Spleen (tissue), 11 donors: ENCODE measurements at regions not wholly inside any gene's neighbourhood (a gene's known extent, or its start where the extent isn't known, plus 50 kb on each side); places are given as distances from the start of the nearest gene placed in this dataset.
"Not testable (repeated sequence)": the region's sequence is repeated elsewhere in the genome, so short reads cannot be mapped to it uniquely, and the experiment has no call there.

Experiments
- DNase-seq: peaks from one replicate; pipeline ENCODE4 v3.0.0-alpha.2; 2020
- H3K27ac ChIP-seq, 8 donors: fragments of 200-600 bp; sonication (generic) in 7 of 8; 1 replicate in 4 of 8; 2 replicates in 4 of 8; pipeline versions ENCODE4 v1.5.0 to v1.8.0; 2016 to 2021; ENCODE audit warnings: inconsistent platforms in 4 of 8, mild to moderate bottlenecking in 4 of 8, moderate library complexity in 1 of 8
- H3K27me3 ChIP-seq, 7 donors: fragments of 200-600 bp; sonication (generic) in 6 of 7; replicated peaks in 1 of 7; 1 replicate in 4 of 7; 2 replicates in 3 of 7; pipeline versions ENCODE4 v1.5.0 to v1.8.0; 2016 to 2021; ENCODE audit warnings: inconsistent platforms in 3 of 7, mild to moderate bottlenecking in 1 of 7
- H3K36me3 ChIP-seq, 6 donors: fragments of 200-600 bp; sonication (generic) in 5 of 6; 1 replicate in 4 of 6; 2 replicates in 2 of 6; pipeline versions ENCODE4 v1.5.0 to v1.8.0; 2016 to 2021; ENCODE audit warnings: inconsistent platforms in 2 of 6
- H3K4me1 ChIP-seq, 6 donors: fragments of 200-600 bp; sonication (generic) in 5 of 6; 1 replicate in 3 of 6; 2 replicates in 3 of 6; pipeline versions ENCODE4 v1.5.0 to v1.8.0; 2016 to 2021; ENCODE audit warnings: inconsistent platforms in 3 of 6
- H3K4me3 ChIP-seq, 8 donors: fragments of 200-600 bp; sonication (generic) in 7 of 8; 1 replicate in 4 of 8; 2 replicates in 4 of 8; pipeline versions ENCODE4 v1.5.0 to v1.8.0; 2016 to 2021; ENCODE audit warnings: inconsistent platforms in 4 of 8, mild to moderate bottlenecking in 4 of 8, moderate library complexity in 2 of 8
- H3K9me3 ChIP-seq, 8 donors: fragments of 200-600 bp; sonication (generic) in 7 of 8; 1 replicate in 4 of 8; 2 replicates in 4 of 8; pipeline versions ENCODE4 v1.5.0 to v1.8.0; 2016 to 2021; ENCODE audit warnings: inconsistent platforms in 4 of 8
- POLR2A ChIP-seq, 3 donors: fragments of 450-650 bp; IDR thresholded peaks; one replicate each; pipeline ENCODE4 v1.5.1; 2017; ENCODE audit warnings: antibody characterized with exemption in 3 of 3, mild to moderate bottlenecking in 1 of 3
- POLR2AphosphoS5 ChIP-seq, 3 donors: sonication (generic); formaldehyde crosslinking; IDR thresholded peaks; one replicate each; pipeline ENCODE4 v1.5.1; 2017; ENCODE audit warnings: antibody characterized with exemption in 3 of 3
- WGBS, 5 donors: extraction: QIAGEN DNeasy Blood & Tissue Kit in 3 of 5; methylation state at CpG; one replicate each; pipeline versions ENCODE4 v1.1.5 to v1.1.7; 2013 to 2018; 5-methylcytosine and 5-hydroxymethylcytosine counted together
- intact Hi-C: fragments of 100-400 bp; cut with DNase I; formaldehyde crosslinking; loops from one replicate; pipeline ENCODE4 v1.15.0; 2023; ENCODE audit warnings: low total_unique reads
- TF ChIP-seq, protein P1 (sequence below), 11 experiments: fragments of 200-600 bp in 7 of 11; fragments of 450-650 bp in 4 of 11; sonication (generic) in 4 of 11; IDR thresholded peaks in 8 of 11; conservative IDR thresholded peaks in 3 of 11; 1 replicate in 7 of 11; 2 replicates in 4 of 11; pipeline versions ENCODE4 v1.4.0 to v1.8.0; 2016 to 2021; ENCODE audit warnings: antibody characterized with exemption in 11 of 11, inconsistent platforms in 4 of 11, mild to moderate bottlenecking in 1 of 11
- donor health status: healthy with polysubstance abuse.
- donor health status: DM: no; HTN: no; CAD: no; lungs with moderate emphysema.
- donor health status: DM: no; HTN: no; CAD: no.
- donor health status: Bipolar disorder and iron deficiency.
- donor health status: healthy.
- donor health status: DM: no; HTN: no; CAD: no.
- donor health status: DM: yes; HTN: yes; CAD: no.

- Histone ChIP-seq H3K27me3 (no peaks in the 10 kb centered on the region), H3K27ac (no peak overlapping the region), H3K4me1 (no peaks in the 10 kb centered on the region), H3K36me3 (no peaks in the 10 kb centered on the region), H3K4me3 (no peak overlapping the region), H3K9me3 (no peaks in the 10 kb centered on the region)
- 78 to 93% (median 85%) methylated on average over 4 of the region's 4 CpGs for WGBS, 5 donors
- DNase-seq = no peak
- intact Hi-C loops = no loop called here
- TF ChIP-seq POLR2AphosphoS5 (IDR thresholded peaks at IDR 0.05) = no peak
- TF ChIP-seq, protein P1, sequence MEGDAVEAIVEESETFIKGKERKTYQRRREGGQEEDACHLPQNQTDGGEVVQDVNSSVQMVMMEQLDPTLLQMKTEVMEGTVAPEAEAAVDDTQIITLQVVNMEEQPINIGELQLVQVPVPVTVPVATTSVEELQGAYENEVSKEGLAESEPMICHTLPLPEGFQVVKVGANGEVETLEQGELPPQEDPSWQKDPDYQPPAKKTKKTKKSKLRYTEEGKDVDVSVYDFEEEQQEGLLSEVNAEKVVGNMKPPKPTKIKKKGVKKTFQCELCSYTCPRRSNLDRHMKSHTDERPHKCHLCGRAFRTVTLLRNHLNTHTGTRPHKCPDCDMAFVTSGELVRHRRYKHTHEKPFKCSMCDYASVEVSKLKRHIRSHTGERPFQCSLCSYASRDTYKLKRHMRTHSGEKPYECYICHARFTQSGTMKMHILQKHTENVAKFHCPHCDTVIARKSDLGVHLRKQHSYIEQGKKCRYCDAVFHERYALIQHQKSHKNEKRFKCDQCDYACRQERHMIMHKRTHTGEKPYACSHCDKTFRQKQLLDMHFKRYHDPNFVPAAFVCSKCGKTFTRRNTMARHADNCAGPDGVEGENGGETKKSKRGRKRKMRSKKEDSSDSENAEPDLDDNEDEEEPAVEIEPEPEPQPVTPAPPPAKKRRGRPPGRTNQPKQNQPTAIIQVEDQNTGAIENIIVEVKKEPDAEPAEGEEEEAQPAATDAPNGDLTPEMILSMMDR (IDR thresholded peaks at IDR 0.05 in 8 of 11, conservative IDR thresholded peaks at IDR 0.05 in 3 of 11) = no peak
- no peak for TF ChIP-seq POLR2A (IDR thresholded peaks at IDR 0.05)
Measured at GRCh38 chr1:199619223-199619622, 408.3 kb upstream of the NR5A2 start.

DNA sequence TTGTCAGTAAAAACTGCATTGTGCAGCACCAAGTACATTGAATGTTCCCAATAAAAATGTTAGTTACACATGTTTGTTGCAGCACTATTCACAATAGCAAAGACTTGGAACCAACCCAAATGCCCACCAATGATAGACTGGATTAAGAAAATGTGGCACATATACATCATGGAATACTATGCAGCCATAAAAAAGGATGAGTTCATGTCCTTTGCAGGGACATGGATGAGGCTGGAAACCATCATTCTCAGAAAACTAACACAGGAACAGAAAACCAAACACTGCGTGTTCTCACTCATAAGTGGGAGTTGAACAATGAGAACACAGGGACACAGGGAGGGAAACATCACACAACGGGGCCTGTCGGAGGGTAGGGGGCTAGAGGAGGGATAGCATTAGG, 401.3 kb upstream of the NR5A2 start:
- 83 to 96% (median 92%) methylated on average over 3 of the region's 3 CpGs for WGBS, 5 donors
- not testable (repeated sequence) for DNase-seq, H3K9me3 ChIP-seq

DNA sequence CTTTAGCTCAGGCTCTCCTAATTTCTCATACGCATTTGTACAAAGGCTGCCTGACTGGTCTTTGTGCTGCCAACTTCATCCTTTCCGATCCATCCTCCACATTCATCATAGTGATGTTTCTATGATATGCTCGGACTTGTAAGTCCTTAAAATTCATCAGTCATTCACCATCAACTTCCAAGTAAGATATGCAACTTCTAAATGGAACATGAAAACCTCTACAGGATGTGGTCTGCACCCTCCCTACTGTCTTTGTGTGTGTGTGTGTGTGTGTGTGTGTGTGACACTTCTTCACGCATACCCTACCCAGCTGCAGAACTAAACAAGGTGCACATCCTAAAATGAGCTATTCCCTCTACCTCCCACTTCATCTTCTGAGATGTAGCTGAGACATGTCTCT, 397.9 kb upstream of the NR5A2 start:
- Histone ChIP-seq H3K4me1 (no peaks in the 10 kb centered on the region), H3K4me3 (no peak overlapping the region), H3K27me3 (peaks cover 0 to 12% (median 0%) of the 10 kb centered on the region in 7 donors), H3K9me3 (peaks cover 0 to 16% (median 0%) of the 10 kb centered on the region in 8 donors), H3K36me3 (no peaks in the 10 kb centered on the region), H3K27ac (no peak overlapping the region)
- 57 to 77% (median 69%) methylated on average over 4 of the region's 4 CpGs for WGBS, 5 donors
- intact Hi-C loops = no loop called here
- no peak for DNase-seq
- TF ChIP-seq, protein P1 (IDR thresholded peaks at IDR 0.05 in 8 of 11, conservative IDR thresholded peaks at IDR 0.05 in 3 of 11) = no peak
- TF ChIP-seq POLR2A (IDR thresholded peaks at IDR 0.05) = no peak

More for the DNA sequence above, 401.3 kb upstream of the NR5A2 start:
- H3K36me3 ChIP-seq, H3K4me1 ChIP-seq, H3K27me3 ChIP-seq, H3K4me3 ChIP-seq, intact Hi-C loops, H3K27ac ChIP-seq: not testable (repeated sequence)

GRCh38 chr1:199639453-199639852, 388.1 kb upstream of the NR5A2 start:
- no peaks in the 10 kb centered on the region for H3K4me1 ChIP-seq
- TF ChIP-seq POLR2AphosphoS5 (IDR thresholded peaks at IDR 0.05) = no peak

DNA sequence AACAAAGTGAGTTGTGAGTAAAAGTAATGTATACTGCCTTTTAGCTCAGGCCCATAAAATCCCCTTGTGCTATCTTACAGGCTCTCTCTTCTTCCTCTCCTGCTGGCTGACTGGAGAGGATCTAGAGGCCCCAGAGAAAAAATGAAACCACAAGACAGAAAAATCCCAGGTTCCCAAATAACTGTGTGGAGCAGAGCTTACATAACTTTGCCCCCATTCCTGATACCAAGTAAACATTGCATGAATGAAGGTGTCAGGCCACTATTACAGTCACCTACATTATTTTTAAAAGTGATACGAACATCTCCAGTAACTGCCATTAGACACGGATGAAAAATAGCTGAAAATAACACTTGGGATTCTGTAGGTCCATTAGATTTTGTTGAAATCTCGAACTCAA, 386.0 kb upstream of the NR5A2 start:
- peaks cover 0 to 14% (median 0%) of the 10 kb centered on the region in 7 donors for H3K27me3 ChIP-seq
- H3K36me3 ChIP-seq = no peaks in the 10 kb centered on the region
- no peak overlapping the region for H3K27ac ChIP-seq
- H3K4me3 ChIP-seq = no peak overlapping the region
- peaks cover 0 to 17% (median 5%) of the 10 kb centered on the region in 8 donors for H3K9me3 ChIP-seq
- no peak for TF ChIP-seq POLR2AphosphoS5 (IDR thresholded peaks at IDR 0.05)
- TF ChIP-seq POLR2A (IDR thresholded peaks at IDR 0.05) = no peak
- TF ChIP-seq, protein P1 (IDR thresholded peaks at IDR 0.05 in 8 of 11, conservative IDR thresholded peaks at IDR 0.05 in 3 of 11) = no peak
- H3K4me1 ChIP-seq = no peaks in the 10 kb centered on the region
- WGBS, 5 donors = 79 to 85% (median 85%) methylated on average over 3 of the region's 3 CpGs
- intact Hi-C loops = no loop called here
- no peak for DNase-seq

More at GRCh38 chr1:199639453-199639852, 388.1 kb upstream of the NR5A2 start:
- WGBS, 5 donors = 75 to 86% (median 82%) methylated on average over 1 of the region's 1 CpG
- H3K4me3 ChIP-seq = no peak overlapping the region
- no peaks in the 10 kb centered on the region for H3K36me3 ChIP-seq
- intact Hi-C loops = no loop called here
- no peak for DNase-seq
- H3K9me3 ChIP-seq = peaks cover 0 to 34% (median 11%) of the 10 kb centered on the region in 8 donors
- peaks cover 0 to 14% (median 0%) of the 10 kb centered on the region in 7 donors for H3K27me3 ChIP-seq
- no peak overlapping the region for H3K27ac ChIP-seq
